GM18951 (cell line): ENCODE measurements at regions not wholly inside any gene's neighbourhood (a gene's known extent, or its start where the extent isn't known, plus 50 kb on each side); places are given as distances from the start of the nearest gene placed in this dataset.

Experiments used
- POLR2A ChIP-seq: IDR thresholded peaks from 4 replicates; pipeline ENCODE4 v1.6.1; 2011; ENCODE audit warnings: mild to moderate bottlenecking; ENCODE audit not compliant: insufficient read length, insufficient read depth; ENCODE audit errors: extremely low read depth
- in situ Hi-C: fragments of 300-500 bp; cut with MboI; formaldehyde crosslinking; loops from one replicate; pipeline ENCODE4 v1.12.0; 2022; ENCODE audit warnings: low sequenced_read_pairs, mixed read lengths, inconsistent platforms; ENCODE audit not compliant: unreplicated experiment

GRCh38 chr12:3945671-3946070 lies 72.5 kb upstream of the PARP11 start:
- no peak for TF ChIP-seq POLR2A
- in situ Hi-C loops, result no loop called here

- TF ChIP-seq POLR2A, result no peak
- in situ Hi-C loops, result no loop called here
These were observed 71.4 kb upstream of the PARP11 start for GRCh38 chr12:3944620-3945019.

GRCh38 chr12:3938042-3938544 lies 64.9 kb upstream of the PARP11 start:
- TF ChIP-seq POLR2A, result no peak
- in situ Hi-C loops, result no loop called here

- in situ Hi-C loops, result no loop called here
These were observed 61.9 kb upstream of the PARP11 start for GRCh38 chr12:3935078-3935477.

GRCh38 chr12:3933819-3934192 lies 60.6 kb upstream of the PARP11 start:
- no peak for TF ChIP-seq POLR2A
- in situ Hi-C loops, result no loop called here

More at GRCh38 chr12:3935078-3935477, 61.9 kb upstream of the PARP11 start:
- no peak for TF ChIP-seq POLR2A

GRCh38 chr12:3933074-3933818 lies 60.0 kb upstream of the PARP11 start:
- in situ Hi-C loops, result no loop called here

GRCh38 chr12:3931776-3932175 lies 58.6 kb upstream of the PARP11 start:
- TF ChIP-seq POLR2A, result no peak
- in situ Hi-C loops, result no loop called here

More at GRCh38 chr12:3933074-3933818, 60.0 kb upstream of the PARP11 start:
- TF ChIP-seq POLR2A, result no peak

- in situ Hi-C loops, result no loop called here
- no peak for TF ChIP-seq POLR2A
These were observed 58.0 kb upstream of the PARP11 start for GRCh38 chr12:3931206-3931605.

- TF ChIP-seq POLR2A, result no peak
- in situ Hi-C loops, result no loop called here
These were observed 56.8 kb upstream of the PARP11 start for GRCh38 chr12:3929875-3930615.

GRCh38 chr12:3928538-3929184 lies 55.5 kb upstream of the PARP11 start:
- TF ChIP-seq POLR2A, result no peak
- in situ Hi-C loops, result no loop called here

- in situ Hi-C loops, result no loop called here
- TF ChIP-seq POLR2A, result no peak
These were observed 52.4 kb upstream of the PARP11 start for GRCh38 chr12:3925621-3926020.

GRCh38 chr12:3924761-3925160 lies 51.6 kb upstream of the PARP11 start:
- in situ Hi-C loops, result no loop called here
- no peak for TF ChIP-seq POLR2A

GRCh38 chr12:3923021-3923420 lies 49.8 kb upstream of the PARP11 start:
- in situ Hi-C loops, result no loop called here
- no peak for TF ChIP-seq POLR2A
